Liver (tissue), 7 donors: ENCODE measurements at regions not wholly inside any gene's neighbourhood (a gene's known extent, or its start where the extent isn't known, plus 50 kb on each side); places are given as distances from the start of the nearest gene placed in this dataset.

Source experiments
- DNase-seq: peaks from one replicate; pipeline ENCODE4 v3.0.0-alpha.2; 2017; ENCODE audit warnings: low spot score
- H3K27ac ChIP-seq, 2 donors: one replicate each; pipeline ENCODE4 v1.7.0; 2013; ENCODE audit warnings: inconsistent platforms in 2 of 2, low read length in 2 of 2, control low read depth in 1 of 2, low read depth in 1 of 2, mild to moderate bottlenecking in 1 of 2
- H3K27me3 ChIP-seq, 4 donors: one replicate each; pipeline versions ENCODE4 v1.6.1 to v1.7.0; 2013; ENCODE audit warnings: low read length in 3 of 4, inconsistent platforms in 1 of 4, mild to moderate bottlenecking in 1 of 4, moderate library complexity in 1 of 4; ENCODE audit not compliant: control insufficient read depth in 4 of 4, insufficient read depth in 4 of 4
- H3K36me3 ChIP-seq, 4 donors: one replicate each; pipeline versions ENCODE4 v1.6.1 to v1.7.0; 2013; ENCODE audit warnings: low read length in 3 of 4, mild to moderate bottlenecking in 3 of 4, low read depth in 1 of 4, moderate library complexity in 1 of 4; ENCODE audit not compliant: control insufficient read depth in 4 of 4, insufficient read depth in 3 of 4
- H3K4me1 ChIP-seq, 4 donors: one replicate each; pipeline versions ENCODE4 v1.6.1 to v1.7.0; 2013; ENCODE audit warnings: low read length in 3 of 4, mild to moderate bottlenecking in 3 of 4, moderate library complexity in 1 of 4; ENCODE audit not compliant: control insufficient read depth in 4 of 4, insufficient read depth in 4 of 4
- H3K4me3 ChIP-seq, 3 donors: one replicate each; pipeline versions ENCODE4 v1.6.1 to v1.7.0; 2013; ENCODE audit warnings: low read length in 3 of 3, control low read depth in 1 of 3, low read depth in 1 of 3, mild to moderate bottlenecking in 1 of 3
- H3K9ac ChIP-seq, 2 donors: one replicate each; pipeline ENCODE4 v1.7.0; 2013; ENCODE audit warnings: low read length in 2 of 2, mild to moderate bottlenecking in 2 of 2, moderate library complexity in 2 of 2, control low read depth in 1 of 2, low read depth in 1 of 2
- H3K9me3 ChIP-seq, 4 donors: one replicate each; pipeline versions ENCODE4 v1.6.1 to v1.7.0; 2013; ENCODE audit warnings: low read length in 3 of 4; ENCODE audit not compliant: control insufficient read depth in 4 of 4
- EGR1 ChIP-seq, 2 donors: IDR thresholded peaks; 2 replicates each; pipeline ENCODE4 v1.6.1; 2016 to 2018; ENCODE audit warnings: antibody characterized with exemption in 2 of 2, low read depth in 2 of 2
- FOXA1 ChIP-seq: IDR thresholded peaks from 2 replicates; pipeline ENCODE4 v1.6.1; 2016; ENCODE audit warnings: antibody characterized with exemption
- FOXA2 ChIP-seq: IDR thresholded peaks from 2 replicates; pipeline ENCODE4 v1.6.1; 2016; ENCODE audit warnings: antibody characterized with exemption
- GABPA ChIP-seq, 2 donors: IDR thresholded peaks in 1 of 2; conservative IDR thresholded peaks in 1 of 2; 2 replicates each; pipeline ENCODE4 v1.6.1; 2016; ENCODE audit warnings: antibody characterized with exemption in 2 of 2, mild to moderate bottlenecking in 1 of 2, moderate library complexity in 1 of 2
- HNF4A ChIP-seq, 2 donors: conservative IDR thresholded peaks; 2 replicates each; pipeline ENCODE4 v1.6.1; 2016; ENCODE audit warnings: antibody characterized with exemption in 2 of 2, mild to moderate bottlenecking in 2 of 2
- HNF4G ChIP-seq: IDR thresholded peaks from 2 replicates; pipeline ENCODE4 v1.6.1; 2016; ENCODE audit warnings: antibody characterized with exemption
- JUND ChIP-seq, 2 donors: IDR thresholded peaks; 2 replicates each; pipeline ENCODE4 v1.6.1; 2016; ENCODE audit warnings: antibody characterized with exemption in 2 of 2
- MAX ChIP-seq: IDR thresholded peaks from 2 replicates; pipeline ENCODE4 v1.6.1; 2016; ENCODE audit warnings: antibody characterized with exemption
- NR2F2 ChIP-seq: IDR thresholded peaks from 2 replicates; pipeline ENCODE4 v1.6.1; 2016; ENCODE audit warnings: antibody characterized with exemption
- RAD21 ChIP-seq, 2 donors: IDR thresholded peaks; 2 replicates each; pipeline ENCODE4 v1.6.1; 2016; ENCODE audit warnings: antibody characterized with exemption in 2 of 2, mild to moderate bottlenecking in 2 of 2
- RXRA ChIP-seq, 2 donors: IDR thresholded peaks; 2 replicates each; pipeline ENCODE4 v1.6.1; 2017 to 2018; ENCODE audit warnings: antibody characterized with exemption in 2 of 2, mild to moderate bottlenecking in 1 of 2
- SP1 ChIP-seq: IDR thresholded peaks from 2 replicates; pipeline ENCODE4 v1.6.1; 2018; ENCODE audit warnings: antibody characterized with exemption, mild to moderate bottlenecking
- TAF1 ChIP-seq: conservative IDR thresholded peaks from 2 replicates; pipeline ENCODE4 v1.6.1; 2016; ENCODE audit warnings: antibody characterized with exemption, mild to moderate bottlenecking
- YY1 ChIP-seq: IDR thresholded peaks from 2 replicates; pipeline ENCODE4 v1.6.1; 2016; ENCODE audit warnings: antibody characterized with exemption, mild to moderate bottlenecking
- WGBS: extraction: QIAGEN DNeasy Blood & Tissue Kit; methylation state at CpG from one replicate; pipeline ENCODE4 v1.1.7; 2013; 5-methylcytosine and 5-hydroxymethylcytosine counted together
- TF ChIP-seq, protein P1 (sequence below): IDR thresholded peaks from 2 replicates; pipeline ENCODE4 v1.6.1; 2016; ENCODE audit warnings: antibody characterized with exemption
- TF ChIP-seq, protein P2 (sequence below): IDR thresholded peaks from 2 replicates; pipeline ENCODE4 v1.6.1; 2016; ENCODE audit warnings: antibody characterized with exemption, mild to moderate bottlenecking
- donor health status: healthy.
- donor health status: healthy.
- donor health status: healthy.
- donor health status: healthy.

DNA sequence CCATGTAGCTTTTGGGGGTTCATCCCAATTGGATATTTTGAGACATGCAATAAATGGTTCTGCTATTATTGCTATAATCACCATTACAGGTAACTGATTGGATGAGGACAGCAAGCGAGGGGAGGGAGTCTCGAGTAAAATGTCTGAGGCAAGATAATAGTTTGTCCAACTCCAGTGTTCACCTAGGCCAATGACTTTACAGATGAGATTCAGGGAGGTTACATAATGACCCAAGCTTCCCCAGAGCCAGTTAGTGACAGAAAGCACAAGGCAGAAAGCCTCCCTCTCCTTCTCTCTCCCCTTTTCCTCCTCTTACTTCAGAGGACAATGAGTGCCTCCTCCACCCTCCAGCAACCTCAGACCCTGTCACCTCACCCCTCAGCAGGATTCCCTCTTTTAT is 98.4 kb upstream of the GLS start (continued):
- TF ChIP-seq, protein P1, sequence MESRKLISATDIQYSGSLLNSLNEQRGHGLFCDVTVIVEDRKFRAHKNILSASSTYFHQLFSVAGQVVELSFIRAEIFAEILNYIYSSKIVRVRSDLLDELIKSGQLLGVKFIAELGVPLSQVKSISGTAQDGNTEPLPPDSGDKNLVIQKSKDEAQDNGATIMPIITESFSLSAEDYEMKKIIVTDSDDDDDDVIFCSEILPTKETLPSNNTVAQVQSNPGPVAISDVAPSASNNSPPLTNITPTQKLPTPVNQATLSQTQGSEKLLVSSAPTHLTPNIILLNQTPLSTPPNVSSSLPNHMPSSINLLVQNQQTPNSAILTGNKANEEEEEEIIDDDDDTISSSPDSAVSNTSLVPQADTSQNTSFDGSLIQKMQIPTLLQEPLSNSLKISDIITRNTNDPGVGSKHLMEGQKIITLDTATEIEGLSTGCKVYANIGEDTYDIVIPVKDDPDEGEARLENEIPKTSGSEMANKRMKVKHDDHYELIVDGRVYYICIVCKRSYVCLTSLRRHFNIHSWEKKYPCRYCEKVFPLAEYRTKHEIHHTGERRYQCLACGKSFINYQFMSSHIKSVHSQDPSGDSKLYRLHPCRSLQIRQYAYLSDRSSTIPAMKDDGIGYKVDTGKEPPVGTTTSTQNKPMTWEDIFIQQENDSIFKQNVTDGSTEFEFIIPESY, result no peak
- TF ChIP-seq JUND (IDR thresholded peaks at IDR 0.05) (no peak), TAF1 (no peak), FOXA1 (no peak), RXRA (IDR thresholded peaks at IDR 0.05) (no peak)

DNA sequence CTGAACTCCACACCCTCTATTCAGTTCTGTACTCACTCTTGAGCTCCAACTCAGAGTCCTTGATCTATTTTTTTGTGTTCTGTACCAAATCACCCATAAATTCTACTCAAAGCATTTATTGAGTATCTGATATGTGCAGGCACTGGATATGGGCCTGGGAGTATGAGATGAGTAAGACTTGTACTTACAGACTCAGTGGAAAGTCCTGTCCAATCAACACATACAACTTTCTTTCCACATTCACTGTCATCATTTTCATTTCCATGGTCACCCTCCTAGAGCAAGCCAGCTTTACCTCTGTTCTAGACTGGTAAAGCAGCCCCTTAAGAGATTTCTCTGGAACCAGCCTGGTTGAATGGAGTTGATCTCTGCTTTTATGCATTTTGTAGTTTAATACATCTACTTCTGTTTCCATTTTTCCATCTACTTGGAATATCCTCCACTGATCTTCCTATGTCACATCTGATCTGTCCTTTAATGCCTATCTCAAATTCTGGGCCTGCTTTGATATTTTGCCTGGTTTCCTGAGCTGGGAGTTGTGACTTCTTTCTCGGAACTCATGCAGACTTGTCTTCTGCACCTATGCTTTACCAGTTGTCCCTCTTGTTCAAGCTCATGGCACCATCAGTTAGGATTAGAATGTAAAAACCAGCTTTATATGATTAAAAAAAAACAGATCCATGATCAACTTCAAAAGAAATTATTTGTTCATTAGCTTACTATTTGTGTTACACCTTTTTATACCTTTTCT is 96.9 kb upstream of the GLS start:
- no peaks in the 10 kb centered on the region for H3K27me3 ChIP-seq
- no peak for DNase-seq
- TF ChIP-seq EGR1 (IDR thresholded peaks at IDR 0.05; ENCODE audit: low read depth in 2 of 2), result no peak
- TF ChIP-seq, protein P2, sequence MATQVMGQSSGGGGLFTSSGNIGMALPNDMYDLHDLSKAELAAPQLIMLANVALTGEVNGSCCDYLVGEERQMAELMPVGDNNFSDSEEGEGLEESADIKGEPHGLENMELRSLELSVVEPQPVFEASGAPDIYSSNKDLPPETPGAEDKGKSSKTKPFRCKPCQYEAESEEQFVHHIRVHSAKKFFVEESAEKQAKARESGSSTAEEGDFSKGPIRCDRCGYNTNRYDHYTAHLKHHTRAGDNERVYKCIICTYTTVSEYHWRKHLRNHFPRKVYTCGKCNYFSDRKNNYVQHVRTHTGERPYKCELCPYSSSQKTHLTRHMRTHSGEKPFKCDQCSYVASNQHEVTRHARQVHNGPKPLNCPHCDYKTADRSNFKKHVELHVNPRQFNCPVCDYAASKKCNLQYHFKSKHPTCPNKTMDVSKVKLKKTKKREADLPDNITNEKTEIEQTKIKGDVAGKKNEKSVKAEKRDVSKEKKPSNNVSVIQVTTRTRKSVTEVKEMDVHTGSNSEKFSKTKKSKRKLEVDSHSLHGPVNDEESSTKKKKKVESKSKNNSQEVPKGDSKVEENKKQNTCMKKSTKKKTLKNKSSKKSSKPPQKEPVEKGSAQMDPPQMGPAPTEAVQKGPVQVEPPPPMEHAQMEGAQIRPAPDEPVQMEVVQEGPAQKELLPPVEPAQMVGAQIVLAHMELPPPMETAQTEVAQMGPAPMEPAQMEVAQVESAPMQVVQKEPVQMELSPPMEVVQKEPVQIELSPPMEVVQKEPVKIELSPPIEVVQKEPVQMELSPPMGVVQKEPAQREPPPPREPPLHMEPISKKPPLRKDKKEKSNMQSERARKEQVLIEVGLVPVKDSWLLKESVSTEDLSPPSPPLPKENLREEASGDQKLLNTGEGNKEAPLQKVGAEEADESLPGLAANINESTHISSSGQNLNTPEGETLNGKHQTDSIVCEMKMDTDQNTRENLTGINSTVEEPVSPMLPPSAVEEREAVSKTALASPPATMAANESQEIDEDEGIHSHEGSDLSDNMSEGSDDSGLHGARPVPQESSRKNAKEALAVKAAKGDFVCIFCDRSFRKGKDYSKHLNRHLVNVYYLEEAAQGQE, result no peak
- TF ChIP-seq SP1, result no peak
- TF ChIP-seq MAX, result no peak
- no peak for TF ChIP-seq FOXA1
- TF ChIP-seq TAF1, result no peak
- H3K9me3 ChIP-seq, result peaks cover 0 to 6% (median 0%) of the 10 kb centered on the region in 4 donors
- no peak overlapping the region for H3K4me3 ChIP-seq
- no peak overlapping the region for H3K9ac ChIP-seq
- H3K4me1 ChIP-seq, result peaks cover 0 to 13% (median 11%) of the 10 kb centered on the region in 4 donors
- WGBS, result 100% methylated on average over 1 of the region's 1 CpG
- H3K36me3 ChIP-seq, result no peaks in the 10 kb centered on the region
- no peak overlapping the region for H3K27ac ChIP-seq

DNA sequence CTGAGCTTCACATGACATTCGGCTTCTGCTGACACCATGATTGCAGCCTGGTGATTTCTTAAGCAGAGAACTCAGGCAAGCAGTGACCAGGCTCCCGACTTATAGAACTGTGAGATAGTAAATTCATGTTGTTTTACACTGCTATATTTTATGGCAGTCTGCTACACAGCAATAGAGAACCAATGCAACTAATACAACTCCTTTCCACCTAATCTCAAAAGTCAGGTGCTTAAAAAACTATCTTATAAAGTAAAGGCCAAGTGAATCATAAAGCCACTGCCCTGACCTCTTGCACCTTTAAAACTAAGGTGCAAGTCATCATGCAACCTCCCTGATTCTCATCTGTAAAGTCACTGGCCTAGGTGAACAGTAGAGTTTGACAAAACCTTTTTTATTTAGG is 95.3 kb upstream of the GLS start:
- no peak for DNase-seq
- H3K4me1 ChIP-seq, result peaks cover 0 to 12% (median 9%) of the 10 kb centered on the region in 4 donors
- H3K27me3 ChIP-seq, result peaks cover 0 to 2% (median 0%) of the 10 kb centered on the region in 4 donors
- H3K36me3 ChIP-seq, result no peaks in the 10 kb centered on the region
- peaks cover 0 to 6% (median 0%) of the 10 kb centered on the region in 4 donors for H3K9me3 ChIP-seq
- WGBS, result 91% methylated on average over 2 of the region's 2 CpGs
- TF ChIP-seq HNF4A (conservative IDR thresholded peaks at IDR 0.05) (no peak), SP1 (no peak), JUND (IDR thresholded peaks at IDR 0.05) (no peak), GABPA (IDR thresholded peaks at IDR 0.05 in 1 of 2, conservative IDR thresholded peaks at IDR 0.05 in 1 of 2) (no peak), RXRA (IDR thresholded peaks at IDR 0.05) (no peak), RAD21 (IDR thresholded peaks at IDR 0.05) (no peak), YY1 (no peak), NR2F2 (no peak), TAF1 (no peak), EGR1 (IDR thresholded peaks at IDR 0.05; ENCODE audit: low read depth in 2 of 2) (no peak), HNF4G (no peak), FOXA2 (no peak)
- TF ChIP-seq, protein P1, result no peak
- TF ChIP-seq, protein P2, result no peak
- H3K27ac ChIP-seq, result no peak overlapping the region
- no peak overlapping the region for H3K9ac ChIP-seq
- no peak overlapping the region for H3K4me3 ChIP-seq
